Pancreas (tissue), 10 donors: ENCODE measurements at regions not wholly inside any gene's neighbourhood (a gene's known extent, or its start where the extent isn't known, plus 50 kb on each side); places are given as distances from the start of the nearest gene placed in this dataset.

ENCODE experiments used
- ATAC-seq, 4 donors: fragments of 200-7000 bp; cut with Tn5 transposase; one replicate each; pipeline versions ENCODE4 v1.8.0 to v1.9.1; 2020; ENCODE audit warnings: mild to moderate bottlenecking in 4 of 4, moderate library complexity in 4 of 4
- DNase-seq, 6 donors: peaks; one replicate each; pipeline ENCODE4 v3.0.0-alpha.2; 2020
- FAIRE-seq: peaks from 2 replicates; lab custom pipeline; 2012; peaks lifted over from hg19 to GRCh38; lab: Jason Lieb, UNC
- H3K27ac ChIP-seq, 4 donors: fragments of 200-600 bp; sonication (generic); 1 replicate in 3 of 4; 2 replicates in 1 of 4; pipeline versions ENCODE4 v1.5.0 to v1.8.0; 2020
- H3K27me3 ChIP-seq, 4 donors: fragments of 200-600 bp; one replicate each; pipeline ENCODE4 v1.8.0; 2021
- H3K36me3 ChIP-seq, 3 donors: fragments of 200-600 bp; sonication (generic) in 1 of 3; one replicate each; pipeline versions ENCODE4 v1.5.0 to v1.8.0; 2020 to 2021
- H3K4me1 ChIP-seq, 3 donors: fragments of 200-600 bp; one replicate each; pipeline ENCODE4 v1.8.0; 2021
- H3K4me3 ChIP-seq, 4 donors: fragments of 200-600 bp; sonication (generic) in 2 of 4; one replicate each; pipeline versions ENCODE4 v1.5.0 to v1.8.0; 2020 to 2021
- H3K9me3 ChIP-seq, 4 donors: fragments of 200-600 bp; one replicate each; pipeline ENCODE4 v1.8.0; 2021
- WGBS, 2 donors: extraction: QIAGEN DNeasy Blood & Tissue Kit; methylation state at CpG; one replicate each; pipeline ENCODE4 v1.1.7; 2013; 5-methylcytosine and 5-hydroxymethylcytosine counted together
- intact Hi-C, 3 donors: fragments of 100-400 bp; cut with DNase I; formaldehyde crosslinking; loops; one replicate each; pipeline versions ENCODE4 v1.11.1 to v1.14.2; 2022
- TF ChIP-seq, protein P1 (sequence below), 4 donors: fragments of 200-600 bp; sonication (generic) in 3 of 4; IDR thresholded peaks; one replicate each; pipeline versions ENCODE4 v1.5.0 to v1.8.0; 2021; ENCODE audit warnings: antibody characterized with exemption in 4 of 4
- donor health status: healthy with polysubstance abuse.
- donor health status: DM: no; HTN: no; CAD: no; lungs with moderate emphysema.
- donor health status: DM: no; HTN: no; CAD: no.
- donor health status: control.
- donor health status: control.
- donor health status: Bipolar disorder and iron deficiency.
- donor health status: DM: yes; HTN: yes; CAD: no.
- donor health status: DM: no; HTN: no; CAD: no.
- donor health status: DM: no; HTN: no; CAD: no.
- donor health status: DM: yes; HTN: yes; CAD: no.

GRCh38 chr5:27353540-27353939 is 315.2 kb upstream of the CDH9 start:
- no peak for DNase-seq
- no peak for ATAC-seq
- Histone ChIP-seq H3K36me3 (no peaks in the 10 kb centered on the region), H3K27ac (no peak overlapping the region), H3K27me3 (no peaks in the 10 kb centered on the region), H3K9me3 (no peaks in the 10 kb centered on the region), H3K4me3 (no peak overlapping the region), H3K4me1 (no peaks in the 10 kb centered on the region)
- intact Hi-C loops, result no loop called here
- FAIRE-seq, result no peak
- WGBS, 2 donors, result 48 to 63% methylated on average over 6 of the region's 6 CpGs
- TF ChIP-seq, protein P1, sequence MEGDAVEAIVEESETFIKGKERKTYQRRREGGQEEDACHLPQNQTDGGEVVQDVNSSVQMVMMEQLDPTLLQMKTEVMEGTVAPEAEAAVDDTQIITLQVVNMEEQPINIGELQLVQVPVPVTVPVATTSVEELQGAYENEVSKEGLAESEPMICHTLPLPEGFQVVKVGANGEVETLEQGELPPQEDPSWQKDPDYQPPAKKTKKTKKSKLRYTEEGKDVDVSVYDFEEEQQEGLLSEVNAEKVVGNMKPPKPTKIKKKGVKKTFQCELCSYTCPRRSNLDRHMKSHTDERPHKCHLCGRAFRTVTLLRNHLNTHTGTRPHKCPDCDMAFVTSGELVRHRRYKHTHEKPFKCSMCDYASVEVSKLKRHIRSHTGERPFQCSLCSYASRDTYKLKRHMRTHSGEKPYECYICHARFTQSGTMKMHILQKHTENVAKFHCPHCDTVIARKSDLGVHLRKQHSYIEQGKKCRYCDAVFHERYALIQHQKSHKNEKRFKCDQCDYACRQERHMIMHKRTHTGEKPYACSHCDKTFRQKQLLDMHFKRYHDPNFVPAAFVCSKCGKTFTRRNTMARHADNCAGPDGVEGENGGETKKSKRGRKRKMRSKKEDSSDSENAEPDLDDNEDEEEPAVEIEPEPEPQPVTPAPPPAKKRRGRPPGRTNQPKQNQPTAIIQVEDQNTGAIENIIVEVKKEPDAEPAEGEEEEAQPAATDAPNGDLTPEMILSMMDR (IDR thresholded peaks at IDR 0.05), result no peak

- ATAC-seq (no peak), FAIRE-seq (no peak), DNase-seq (no peak)
- Histone ChIP-seq H3K27ac (no peak overlapping the region), H3K9me3 (no peaks in the 10 kb centered on the region), H3K27me3 (no peaks in the 10 kb centered on the region), H3K4me1 (no peaks in the 10 kb centered on the region), H3K4me3 (no peak overlapping the region), H3K36me3 (no peaks in the 10 kb centered on the region)
- TF ChIP-seq, protein P1 (IDR thresholded peaks at IDR 0.05), result no peak
- intact Hi-C loops, result no loop called here
Observed at GRCh38 chr5:27341342-27341741, 303.0 kb upstream of the CDH9 start.

- Histone ChIP-seq H3K4me1 (no peaks in the 10 kb centered on the region), H3K9me3 (no peaks in the 10 kb centered on the region), H3K36me3 (no peaks in the 10 kb centered on the region), H3K27ac (no peak overlapping the region), H3K27me3 (no peaks in the 10 kb centered on the region), H3K4me3 (no peak overlapping the region)
- intact Hi-C loops, result no loop called here
- WGBS, 2 donors, result 23 to 73% methylated on average over 1 of the region's 1 CpG
- FAIRE-seq, result no peak
- ATAC-seq, result no peak
- TF ChIP-seq, protein P1 (IDR thresholded peaks at IDR 0.05), result no peak
- no peak for DNase-seq
Observed at GRCh38 chr5:27336817-27337216, 298.4 kb upstream of the CDH9 start.

DNA sequence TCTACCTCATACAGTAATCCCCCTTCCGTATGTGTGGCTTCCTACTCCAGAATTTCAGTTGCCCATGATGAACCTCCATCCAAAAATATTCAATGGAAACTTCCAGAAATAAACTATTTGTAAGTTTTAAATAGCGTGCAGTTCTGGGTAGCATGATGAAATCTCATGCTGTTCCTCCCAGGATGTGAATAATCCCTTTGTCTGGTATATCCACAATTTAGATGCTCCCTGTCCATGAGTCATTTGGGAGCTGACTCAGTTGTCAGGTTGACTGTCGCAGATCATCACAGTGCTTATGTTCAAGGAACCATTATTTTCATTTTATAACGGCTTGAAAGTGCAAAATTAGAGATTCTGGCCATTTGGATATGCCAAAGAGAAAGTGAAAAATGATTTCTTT is 290.1 kb upstream of the CDH9 start:
- Histone ChIP-seq H3K27me3 (no peaks in the 10 kb centered on the region), H3K4me3 (no peak overlapping the region), H3K36me3 (no peaks in the 10 kb centered on the region), H3K9me3 (no peaks in the 10 kb centered on the region), H3K27ac (no peak overlapping the region), H3K4me1 (no peaks in the 10 kb centered on the region)
- intact Hi-C loops, result no loop called here
- WGBS, 2 donors, result 64 to 74% methylated on average over 4 of the region's 4 CpGs
- ATAC-seq (no peak), FAIRE-seq (no peak), DNase-seq (no peak)
- TF ChIP-seq, protein P1 (IDR thresholded peaks at IDR 0.05), result no peak

- H3K9me3 ChIP-seq, result no peaks in the 10 kb centered on the region
- DNase-seq (no peak), ATAC-seq (no peak), FAIRE-seq (no peak)
- H3K4me3 ChIP-seq, result no peak overlapping the region
- TF ChIP-seq, protein P1 (IDR thresholded peaks at IDR 0.05), result no peak
- H3K27ac ChIP-seq, result no peak overlapping the region
- no peaks in the 10 kb centered on the region for H3K4me1 ChIP-seq
- no peaks in the 10 kb centered on the region for H3K36me3 ChIP-seq
- intact Hi-C loops, result no loop called here
- H3K27me3 ChIP-seq, result no peaks in the 10 kb centered on the region
Observed at GRCh38 chr5:27325513-27325912, 287.1 kb upstream of the CDH9 start.
